GM12873 (cell line): ENCODE measurements at regions not wholly inside any gene's neighbourhood (a gene's known extent, or its start where the extent isn't known, plus 50 kb on each side); places are given as distances from the start of the nearest gene placed in this dataset.

Experiments used
- CTCF ChIP-seq: IDR thresholded peaks from 2 replicates; pipeline ENCODE4 v1.5.1; 2012; ENCODE audit warnings: low read depth, mild to moderate bottlenecking, moderate library complexity, low read length, control low read depth; ENCODE audit not compliant: insufficient read depth; ENCODE audit errors: missing control alignments

GRCh38 chr11:103584720-103585119 lies 451.7 kb upstream of the DDI1 start:
- TF ChIP-seq CTCF: no peak

- TF ChIP-seq CTCF: no peak
Observed at GRCh38 chr11:103585401-103585800, 451.0 kb upstream of the DDI1 start.

GRCh38 chr11:103585911-103586310 lies 450.5 kb upstream of the DDI1 start:
- TF ChIP-seq CTCF: no peak

GRCh38 chr11:103586756-103587155 lies 449.7 kb upstream of the DDI1 start:
- TF ChIP-seq CTCF: no peak

GRCh38 chr11:103587901-103588788 lies 448.3 kb upstream of the DDI1 start:
- no peak for TF ChIP-seq CTCF

GRCh38 chr11:103591554-103591953 lies 444.9 kb upstream of the DDI1 start:
- no peak for TF ChIP-seq CTCF

- TF ChIP-seq CTCF: no peak
Observed at GRCh38 chr11:103594283-103594682, 442.2 kb upstream of the DDI1 start.
